Fibroblast of lung (primary cell): ENCODE measurements at regions not wholly inside any gene's neighbourhood (a gene's known extent, or its start where the extent isn't known, plus 50 kb on each side); places are given as distances from the start of the nearest gene placed in this dataset.

Experiments used
- EZH2 ChIP-seq: IDR thresholded peaks from 2 replicates; pipeline ENCODE4 v1.5.1; 2012; ENCODE audit warnings: low read length, control low read depth, mild to moderate bottlenecking; ENCODE audit errors: missing control alignments
- TF ChIP-seq, protein P1 (sequence below), 2 donors: IDR thresholded peaks in 1 of 2; conservative IDR thresholded peaks in 1 of 2; 1 replicate in 1 of 2; 2 replicates in 1 of 2; pipeline ENCODE4 v1.5.1; 2011 to 2012; ENCODE audit warnings: low read length in 2 of 2, control low read depth in 1 of 2, inconsistent platforms in 1 of 2, low read depth in 1 of 2, mild to moderate bottlenecking in 1 of 2

DNA sequence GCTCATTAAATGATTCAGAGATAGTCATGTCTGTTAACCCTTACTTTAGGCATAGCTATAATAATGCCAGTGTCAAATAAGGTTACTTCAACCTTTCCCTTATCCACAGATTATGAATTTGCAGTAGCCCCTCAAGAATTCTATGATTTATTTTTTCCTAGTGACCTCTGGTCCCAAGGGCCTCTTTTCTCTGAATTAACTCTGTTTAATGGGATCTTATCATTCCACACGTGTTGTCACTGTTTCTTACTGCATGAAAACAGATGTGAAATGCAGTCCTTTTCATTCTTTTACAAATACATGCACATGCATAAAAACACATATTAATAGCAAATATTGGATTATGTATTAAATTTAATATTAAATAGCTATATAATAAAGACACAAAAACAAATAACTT is 667.7 kb upstream of the FOXG1 start:
- TF ChIP-seq, protein P1, sequence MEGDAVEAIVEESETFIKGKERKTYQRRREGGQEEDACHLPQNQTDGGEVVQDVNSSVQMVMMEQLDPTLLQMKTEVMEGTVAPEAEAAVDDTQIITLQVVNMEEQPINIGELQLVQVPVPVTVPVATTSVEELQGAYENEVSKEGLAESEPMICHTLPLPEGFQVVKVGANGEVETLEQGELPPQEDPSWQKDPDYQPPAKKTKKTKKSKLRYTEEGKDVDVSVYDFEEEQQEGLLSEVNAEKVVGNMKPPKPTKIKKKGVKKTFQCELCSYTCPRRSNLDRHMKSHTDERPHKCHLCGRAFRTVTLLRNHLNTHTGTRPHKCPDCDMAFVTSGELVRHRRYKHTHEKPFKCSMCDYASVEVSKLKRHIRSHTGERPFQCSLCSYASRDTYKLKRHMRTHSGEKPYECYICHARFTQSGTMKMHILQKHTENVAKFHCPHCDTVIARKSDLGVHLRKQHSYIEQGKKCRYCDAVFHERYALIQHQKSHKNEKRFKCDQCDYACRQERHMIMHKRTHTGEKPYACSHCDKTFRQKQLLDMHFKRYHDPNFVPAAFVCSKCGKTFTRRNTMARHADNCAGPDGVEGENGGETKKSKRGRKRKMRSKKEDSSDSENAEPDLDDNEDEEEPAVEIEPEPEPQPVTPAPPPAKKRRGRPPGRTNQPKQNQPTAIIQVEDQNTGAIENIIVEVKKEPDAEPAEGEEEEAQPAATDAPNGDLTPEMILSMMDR (conservative IDR thresholded peaks at IDR 0.05 in 1 of 2, IDR thresholded peaks at IDR 0.05 in 1 of 2; ENCODE audit: low read depth in 1 of 2, low read length in 2 of 2): no peak
- TF ChIP-seq EZH2: no peak
